IMR-90 (cell line): ENCODE measurements at regions not wholly inside any gene's neighbourhood (a gene's known extent, or its start where the extent isn't known, plus 50 kb on each side); places are given as distances from the start of the nearest gene placed in this dataset.

Experiments used
- BHLHE40 ChIP-seq: fragments of 150-350 bp; IDR thresholded peaks from 2 replicates; pipeline ENCODE4 v1.6.1; 2016; ENCODE audit warnings: mild to moderate bottlenecking, low read depth, low read length
- CEBPB ChIP-seq: IDR thresholded peaks from 2 replicates; pipeline ENCODE4 v1.6.1; 2012; ENCODE audit warnings: low read depth, low read length, improper control_type of control experiment
- CHD1 ChIP-seq: IDR thresholded peaks from 2 replicates; pipeline ENCODE4 v1.6.1; 2012; ENCODE audit warnings: low read depth, low read length, improper control_type of control experiment
- CTCF ChIP-seq: conservative IDR thresholded peaks from 2 replicates; pipeline ENCODE4 v1.5.1; 2012; ENCODE audit warnings: mild to moderate bottlenecking, low read depth, low read length, improper control_type of control experiment
- ELK1 ChIP-seq: fragments of 150-350 bp; IDR thresholded peaks from 2 replicates; pipeline ENCODE4 v1.6.1; 2016; ENCODE audit warnings: low read depth, mild to moderate bottlenecking, low read length, moderate library complexity, borderline replicate concordance
- FOS ChIP-seq: fragments of 150-350 bp; IDR thresholded peaks from 2 replicates; pipeline ENCODE4 v1.6.1; 2016; ENCODE audit warnings: low read depth, low read length
- MAFK ChIP-seq: IDR thresholded peaks from 2 replicates; pipeline ENCODE4 v1.6.1; 2012; ENCODE audit warnings: low read depth, low read length, improper control_type of control experiment
- MAZ ChIP-seq: IDR thresholded peaks from 2 replicates; pipeline ENCODE4 v1.6.1; 2012; ENCODE audit warnings: low read depth, mild to moderate bottlenecking, low read length, improper control_type of control experiment, moderate library complexity, borderline replicate concordance
- MXI1 ChIP-seq: IDR thresholded peaks from 2 replicates; pipeline ENCODE4 v1.6.1; 2012; ENCODE audit warnings: low read depth, mild to moderate bottlenecking, low read length, moderate library complexity, borderline replicate concordance
- NFE2L2 ChIP-seq: fragments of 150-350 bp; IDR thresholded peaks from 2 replicates; pipeline ENCODE4 v1.6.1; 2016; ENCODE audit warnings: low read depth, mild to moderate bottlenecking, low read length
- POLR2A ChIP-seq: IDR thresholded peaks from 2 replicates; pipeline ENCODE4 v1.6.1; 2012; ENCODE audit warnings: mild to moderate bottlenecking, low read depth, low read length
- RAD21 ChIP-seq: IDR thresholded peaks from 2 replicates; pipeline ENCODE4 v1.6.1; 2012; ENCODE audit warnings: low read length, improper control_type of control experiment
- SMC3 ChIP-seq: fragments of 150-350 bp; IDR thresholded peaks from 2 replicates; pipeline ENCODE4 v1.6.1; 2016; ENCODE audit warnings: low read depth, mild to moderate bottlenecking, antibody characterized with exemption, low read length, moderate library complexity
- USF2 ChIP-seq: fragments of 150-350 bp; IDR thresholded peaks from 2 replicates; pipeline ENCODE4 v1.6.1; 2017; ENCODE audit warnings: mild to moderate bottlenecking, antibody characterized with exemption, low read length, low read depth

- TF ChIP-seq CTCF = no peak
- TF ChIP-seq NFE2L2 = no peak
- no peak for TF ChIP-seq RAD21
- no peak for TF ChIP-seq POLR2A
- peak; percentile 27; the same call in 1 of the 2 replicates for TF ChIP-seq CEBPB
- no peak for TF ChIP-seq ELK1
- no peak for TF ChIP-seq MXI1
- TF ChIP-seq SMC3 = no peak
- TF ChIP-seq USF2 = no peak
- TF ChIP-seq MAFK = no peak
- TF ChIP-seq MAZ = no peak
- TF ChIP-seq BHLHE40 = no peak
- TF ChIP-seq CHD1 = no peak
- TF ChIP-seq FOS = no peak
Observed at GRCh38 chr4:30073011-30073710, 647.0 kb upstream of the PCDH7 start.
